ENCODE measurements at regions not wholly inside any gene's neighbourhood (a gene's known extent, or its start where the extent isn't known, plus 50 kb on each side); places are given as distances from the start of the nearest gene placed in this dataset.

DNA sequence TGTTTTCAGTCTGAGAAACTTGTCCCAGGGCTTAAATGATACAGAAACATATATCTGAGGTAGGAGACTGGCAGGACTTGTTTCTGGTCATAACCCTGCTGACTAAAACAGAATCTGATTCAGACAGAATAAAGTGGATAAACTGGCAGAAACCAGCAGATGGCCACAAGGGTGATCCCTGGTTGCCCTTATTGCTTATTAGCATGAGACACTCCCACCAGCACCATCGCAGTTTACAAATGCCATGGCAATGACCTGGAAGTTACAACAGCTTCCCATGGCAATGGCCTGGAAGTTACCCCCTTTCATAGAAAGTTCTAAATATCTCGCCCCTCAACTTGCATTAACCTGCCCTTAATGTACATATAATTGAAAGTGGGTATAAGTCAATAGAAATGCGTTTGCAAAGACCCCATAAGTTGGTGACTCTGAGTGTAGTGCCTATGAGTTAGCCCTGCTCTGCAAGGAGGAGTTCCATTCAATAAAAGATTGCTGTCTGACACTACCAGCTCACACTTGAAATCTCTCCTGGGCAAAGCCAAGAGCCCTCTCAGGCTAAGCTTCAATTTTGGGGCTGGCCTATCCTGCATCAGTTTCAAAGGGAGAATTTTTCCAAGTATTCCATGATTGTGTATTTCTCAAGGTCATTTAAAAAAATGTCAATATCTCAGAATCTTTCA, 52.9 kb upstream of the PAGE5 start:
- no peak for DNase-seq (ENCODE audit: low spot score in 2 of 2)

DNA sequence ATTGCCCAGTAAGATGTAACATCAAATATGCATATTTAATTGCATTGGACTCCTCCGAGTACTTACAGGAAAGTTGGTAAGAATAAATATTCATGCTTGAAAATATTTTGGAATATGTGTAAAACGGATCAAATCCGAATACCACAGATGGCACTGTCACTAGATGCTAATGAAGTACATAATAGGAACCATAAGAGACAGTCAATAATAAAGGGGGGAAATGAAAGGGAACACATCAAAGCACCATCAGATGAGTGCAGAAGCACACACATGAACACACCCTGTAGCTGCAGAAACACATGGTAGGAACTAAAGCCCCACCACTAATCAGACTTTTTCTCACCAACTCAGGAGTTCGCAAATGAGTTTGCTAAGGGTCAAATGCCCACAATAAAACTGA, 52.2 kb upstream of the PAGE5 start:
- TF ChIP-seq POLR2AphosphoS5 (IDR thresholded peaks at IDR 0.05) = no peak
- TF ChIP-seq, protein P1, sequence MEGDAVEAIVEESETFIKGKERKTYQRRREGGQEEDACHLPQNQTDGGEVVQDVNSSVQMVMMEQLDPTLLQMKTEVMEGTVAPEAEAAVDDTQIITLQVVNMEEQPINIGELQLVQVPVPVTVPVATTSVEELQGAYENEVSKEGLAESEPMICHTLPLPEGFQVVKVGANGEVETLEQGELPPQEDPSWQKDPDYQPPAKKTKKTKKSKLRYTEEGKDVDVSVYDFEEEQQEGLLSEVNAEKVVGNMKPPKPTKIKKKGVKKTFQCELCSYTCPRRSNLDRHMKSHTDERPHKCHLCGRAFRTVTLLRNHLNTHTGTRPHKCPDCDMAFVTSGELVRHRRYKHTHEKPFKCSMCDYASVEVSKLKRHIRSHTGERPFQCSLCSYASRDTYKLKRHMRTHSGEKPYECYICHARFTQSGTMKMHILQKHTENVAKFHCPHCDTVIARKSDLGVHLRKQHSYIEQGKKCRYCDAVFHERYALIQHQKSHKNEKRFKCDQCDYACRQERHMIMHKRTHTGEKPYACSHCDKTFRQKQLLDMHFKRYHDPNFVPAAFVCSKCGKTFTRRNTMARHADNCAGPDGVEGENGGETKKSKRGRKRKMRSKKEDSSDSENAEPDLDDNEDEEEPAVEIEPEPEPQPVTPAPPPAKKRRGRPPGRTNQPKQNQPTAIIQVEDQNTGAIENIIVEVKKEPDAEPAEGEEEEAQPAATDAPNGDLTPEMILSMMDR (IDR thresholded peaks at IDR 0.05) = no peak
- no peak for TF ChIP-seq POLR2A (IDR thresholded peaks at IDR 0.05)
- TF ChIP-seq EP300 (IDR thresholded peaks at IDR 0.05) = no peak
- Histone ChIP-seq H3K9me3 (no peaks in the 10 kb centered on the region), H3K36me3 (no peaks in the 10 kb centered on the region), H3K27ac (no peak overlapping the region), H3K4me1 (no peaks in the 10 kb centered on the region), H3K27me3 (no peaks in the 10 kb centered on the region), H3K4me3 (no peak overlapping the region)
- no peak for DNase-seq (ENCODE audit: low spot score in 2 of 2)
- 67% methylated on average over 4 of the region's 4 CpGs for WGBS

More for the DNA sequence above, 52.9 kb upstream of the PAGE5 start:
- Histone ChIP-seq H3K4me3 (no peak overlapping the region), H3K4me1 (no peaks in the 10 kb centered on the region), H3K36me3 (no peaks in the 10 kb centered on the region), H3K9me3 (no peaks in the 10 kb centered on the region), H3K27me3 (no peaks in the 10 kb centered on the region), H3K27ac (no peak overlapping the region)
- no peak for TF ChIP-seq POLR2A (IDR thresholded peaks at IDR 0.05)
- no peak for TF ChIP-seq EP300 (IDR thresholded peaks at IDR 0.05)
- TF ChIP-seq POLR2AphosphoS5 (IDR thresholded peaks at IDR 0.05) = no peak
- TF ChIP-seq, protein P1 (IDR thresholded peaks at IDR 0.05) = no peak
- 69% methylated on average over 3 of the region's 3 CpGs for WGBS

DNA sequence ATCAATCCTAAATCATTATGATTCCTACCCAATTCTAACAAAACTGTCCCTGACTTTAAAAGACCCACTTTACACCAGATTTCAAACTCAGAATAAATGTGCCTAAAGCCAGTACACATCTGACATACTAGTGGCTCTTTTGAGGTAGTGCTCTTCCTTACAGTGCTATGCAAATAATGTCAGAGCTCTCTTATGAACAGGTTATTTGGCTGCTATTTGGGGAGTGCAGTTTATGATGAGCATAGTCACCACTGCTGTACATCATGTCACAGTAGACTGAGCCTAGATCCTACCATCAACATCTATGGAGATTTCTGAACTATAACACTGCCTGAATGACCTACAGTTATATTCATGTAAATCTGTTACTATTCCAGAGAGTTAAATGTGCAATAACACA, 50.4 kb upstream of the PAGE5 start:
- no peak overlapping the region for H3K27ac ChIP-seq
- H3K4me1 ChIP-seq = no peaks in the 10 kb centered on the region
- H3K27me3 ChIP-seq = no peaks in the 10 kb centered on the region
- DNase-seq (ENCODE audit: low spot score in 2 of 2) = no peak
- no peak for TF ChIP-seq EP300 (IDR thresholded peaks at IDR 0.05)
- TF ChIP-seq POLR2A (IDR thresholded peaks at IDR 0.05) = no peak
- TF ChIP-seq, protein P1 (IDR thresholded peaks at IDR 0.05) = no peak
- TF ChIP-seq POLR2AphosphoS5 (IDR thresholded peaks at IDR 0.05) = no peak
- H3K9me3 ChIP-seq = no peaks in the 10 kb centered on the region
- no peak overlapping the region for H3K4me3 ChIP-seq
- no peaks in the 10 kb centered on the region for H3K36me3 ChIP-seq

All from suprapubic skin (tissue), 4 donors.